Fibroblast of skin of scalp (primary cell): ENCODE measurements at regions not wholly inside any gene's neighbourhood (a gene's known extent, or its start where the extent isn't known, plus 50 kb on each side); places are given as distances from the start of the nearest gene placed in this dataset.

Experiments
- DNase-seq: peaks from one replicate; pipeline ENCODE4 v3.0.0-alpha.2; 2013

- DNase-seq, result no peak
Observed at GRCh38 chr2:240362826-240363745, 72.4 kb upstream of the GPC1 start.

- no peak for DNase-seq
Observed at GRCh38 chr2:240363746-240364581, 71.5 kb upstream of the GPC1 start.

- no peak for DNase-seq
Observed at GRCh38 chr2:240364582-240364960, 70.9 kb upstream of the GPC1 start.

GRCh38 chr2:240364961-240365775 lies 70.3 kb upstream of the GPC1 start:
- no peak for DNase-seq

GRCh38 chr2:240365971-240366471 lies 69.4 kb upstream of the GPC1 start:
- no peak for DNase-seq

GRCh38 chr2:240366901-240367300 lies 68.6 kb upstream of the GPC1 start:
- DNase-seq, result no peak

GRCh38 chr2:240367721-240368120 lies 67.7 kb upstream of the GPC1 start:
- no peak for DNase-seq

- DNase-seq, result no peak
Observed at GRCh38 chr2:240368781-240369331, 66.6 kb upstream of the GPC1 start.

GRCh38 chr2:240369335-240369734 lies 66.1 kb upstream of the GPC1 start:
- DNase-seq, result no peak

- DNase-seq, result peak; percentile 94
Observed at GRCh38 chr2:240369801-240370585, 65.5 kb upstream of the GPC1 start.

GRCh38 chr2:240371129-240372000 lies 64.1 kb upstream of the GPC1 start:
- DNase-seq, result no peak

GRCh38 chr2:240372101-240372500 lies 63.4 kb upstream of the GPC1 start:
- DNase-seq, result no peak

GRCh38 chr2:240373289-240373885 lies 62.1 kb upstream of the GPC1 start:
- DNase-seq, result no peak

- peak; percentile 97 for DNase-seq
Observed at GRCh38 chr2:240374085-240374907, 61.2 kb upstream of the GPC1 start.

- no peak for DNase-seq
Observed at GRCh38 chr2:240375024-240375645, 60.3 kb upstream of the GPC1 start.

- DNase-seq, result no peak
Observed at GRCh38 chr2:240376739-240377138, 58.7 kb upstream of the GPC1 start.

GRCh38 chr2:240377366-240377765 lies 58.1 kb upstream of the GPC1 start:
- peak; percentile 87 for DNase-seq

GRCh38 chr2:240379089-240379636 lies 56.3 kb upstream of the GPC1 start:
- DNase-seq, result no peak
